ENCODE measurements at regions not wholly inside any gene's neighbourhood (a gene's known extent, or its start where the extent isn't known, plus 50 kb on each side); places are given as distances from the start of the nearest gene placed in this dataset.

GRCh38 chr16:52386694-52387093, 160.2 kb downstream of the TOX3 start:
- DNase-seq (ENCODE audit: low read depth, low spot score), result no peak
- ChIA-PET POLR2A (no interaction called here), CTCF (no interaction called here)
- H3K27me3 ChIP-seq (ENCODE audit: control insufficient read depth, insufficient read depth, low read length), result no peaks in the 10 kb centered on the region
- no peak overlapping the region for H3K27ac ChIP-seq (ENCODE audit: low read depth, low read length)
- peaks cover 11% of the 10 kb centered on the region; the same call in 1 of the 2 replicates for H3K9me3 ChIP-seq (ENCODE audit: control insufficient read depth, insufficient read depth, low read length)
- TF ChIP-seq CTCF (IDR thresholded peaks at IDR 0.05; ENCODE audit: low read depth, low read length), result no peak
- no peak overlapping the region for H3K4me3 ChIP-seq (ENCODE audit: low read depth, low read length)

GRCh38 chr16:52384378-52384777, 162.6 kb downstream of the TOX3 start:
- H3K9me3 ChIP-seq (ENCODE audit: control insufficient read depth, insufficient read depth, low read length), result peaks cover 13% of the 10 kb centered on the region
- no peak for DNase-seq (ENCODE audit: low read depth, low spot score)
- H3K27me3 ChIP-seq (ENCODE audit: control insufficient read depth, insufficient read depth, low read length), result no peaks in the 10 kb centered on the region
- TF ChIP-seq CTCF (IDR thresholded peaks at IDR 0.05; ENCODE audit: low read depth, low read length), result no peak
- ChIA-PET CTCF (no interaction called here), POLR2A (no interaction called here)
- no peak overlapping the region for H3K27ac ChIP-seq (ENCODE audit: low read depth, low read length)
- H3K4me3 ChIP-seq (ENCODE audit: low read depth, low read length), result no peak overlapping the region

GRCh38 chr16:52383640-52384292, 163.2 kb downstream of the TOX3 start:
- ChIA-PET POLR2A (no interaction called here), CTCF (interaction anchor here (0.6 kb wide), 1 partner anchor 14 kb away, joined by 3 read pairs; no protein-coding TSS in a partner anchor)
- DNase-seq (ENCODE audit: low read depth, low spot score), result no peak

GRCh38 chr16:52383119-52383518, 163.8 kb downstream of the TOX3 start:
- no peak for TF ChIP-seq CTCF (IDR thresholded peaks at IDR 0.05; ENCODE audit: low read depth, low read length)
- CTCF ChIA-PET, result interaction anchor here (0.6 kb wide), 1 partner anchor 14 kb away, joined by 3 read pairs; no protein-coding TSS in a partner anchor

More at GRCh38 chr16:52383640-52384292, 163.2 kb downstream of the TOX3 start:
- Histone ChIP-seq H3K27ac (ENCODE audit: low read depth, low read length) (no peak overlapping the region), H3K4me3 (ENCODE audit: low read depth, low read length) (no peak overlapping the region), H3K27me3 (ENCODE audit: control insufficient read depth, insufficient read depth, low read length) (no peaks in the 10 kb centered on the region), H3K9me3 (ENCODE audit: control insufficient read depth, insufficient read depth, low read length) (peaks cover 13% of the 10 kb centered on the region)
- no peak for TF ChIP-seq CTCF (IDR thresholded peaks at IDR 0.05; ENCODE audit: low read depth, low read length)

GRCh38 chr16:52379551-52379950, 167.4 kb downstream of the TOX3 start:
- DNase-seq (ENCODE audit: low read depth, low spot score), result no peak
- ChIA-PET POLR2A (no interaction called here), CTCF (no interaction called here)
- Histone ChIP-seq H3K27me3 (ENCODE audit: control insufficient read depth, insufficient read depth, low read length) (no peaks in the 10 kb centered on the region), H3K9me3 (ENCODE audit: control insufficient read depth, insufficient read depth, low read length) (peaks cover 10% of the 10 kb centered on the region), H3K27ac (ENCODE audit: low read depth, low read length) (no peak overlapping the region), H3K4me3 (ENCODE audit: low read depth, low read length) (no peak overlapping the region)
- no peak for TF ChIP-seq CTCF (IDR thresholded peaks at IDR 0.05; ENCODE audit: low read depth, low read length)

More at GRCh38 chr16:52383119-52383518, 163.8 kb downstream of the TOX3 start:
- peaks cover 13% of the 10 kb centered on the region for H3K9me3 ChIP-seq (ENCODE audit: control insufficient read depth, insufficient read depth, low read length)
- H3K27me3 ChIP-seq (ENCODE audit: control insufficient read depth, insufficient read depth, low read length), result no peaks in the 10 kb centered on the region
- POLR2A ChIA-PET, result no interaction called here
- no peak overlapping the region for H3K27ac ChIP-seq (ENCODE audit: low read depth, low read length)
- no peak overlapping the region for H3K4me3 ChIP-seq (ENCODE audit: low read depth, low read length)
- no peak for DNase-seq (ENCODE audit: low read depth, low spot score)
